GM21528 (cell line): ENCODE measurements at regions not wholly inside any gene's neighbourhood (a gene's known extent, or its start where the extent isn't known, plus 50 kb on each side); places are given as distances from the start of the nearest gene placed in this dataset.
"Not testable (repeated sequence)": the region's sequence is repeated elsewhere in the genome, so short reads cannot be mapped to it uniquely, and the experiment has no call there.

ENCODE experiments used
- ATAC-seq: cut with Tn5 transposase; IDR thresholded peaks from one replicate; pipeline ENCODE4 v1.9.1; 2021; ENCODE audit warnings: mild to moderate bottlenecking, moderate library complexity; ENCODE audit not compliant: unreplicated experiment, low FRiP score

- ATAC-seq = no peak
Measured at GRCh38 chr4:159778298-159778697, 675.4 kb downstream of the RAPGEF2 start.

- ATAC-seq = no peak
Measured at GRCh38 chr4:159779716-159780115, 676.8 kb downstream of the RAPGEF2 start.

GRCh38 chr4:159780196-159780922 lies 677.5 kb downstream of the RAPGEF2 start:
- no peak for ATAC-seq

- ATAC-seq = no peak
Measured at GRCh38 chr4:159787901-159788300, 685.0 kb downstream of the RAPGEF2 start.

GRCh38 chr4:159791334-159791733 lies 688.5 kb downstream of the RAPGEF2 start:
- no peak for ATAC-seq

- not testable (repeated sequence) for ATAC-seq
Measured at GRCh38 chr4:159804592-159804991, 701.7 kb downstream of the RAPGEF2 start.

GRCh38 chr4:159823743-159824142 lies 720.9 kb downstream of the RAPGEF2 start:
- no peak for ATAC-seq

GRCh38 chr4:159828687-159829086 lies 725.8 kb downstream of the RAPGEF2 start:
- no peak for ATAC-seq

- no peak for ATAC-seq
Measured at GRCh38 chr4:159829184-159829583, 726.3 kb downstream of the RAPGEF2 start.

- no peak for ATAC-seq
Measured at GRCh38 chr4:159837071-159837470, 734.2 kb downstream of the RAPGEF2 start.

GRCh38 chr4:159855731-159856130 lies 752.9 kb downstream of the RAPGEF2 start:
- no peak for ATAC-seq

GRCh38 chr4:159856451-159856850 lies 753.6 kb downstream of the RAPGEF2 start:
- no peak for ATAC-seq

GRCh38 chr4:159859656-159860148 lies 756.8 kb downstream of the RAPGEF2 start:
- no peak for ATAC-seq

- no peak for ATAC-seq
Measured at GRCh38 chr4:159860945-159861344, 758.1 kb downstream of the RAPGEF2 start.

GRCh38 chr4:159864337-159864736 lies 761.5 kb downstream of the RAPGEF2 start:
- ATAC-seq = no peak

- no peak for ATAC-seq
Measured at GRCh38 chr4:159867673-159868072, 764.8 kb downstream of the RAPGEF2 start.

GRCh38 chr4:159868936-159869335 lies 766.1 kb downstream of the RAPGEF2 start:
- not testable (repeated sequence) for ATAC-seq

- no peak for ATAC-seq
Measured at GRCh38 chr4:159871141-159871540, 768.3 kb downstream of the RAPGEF2 start.

GRCh38 chr4:159881158-159881557 lies 778.3 kb downstream of the RAPGEF2 start:
- ATAC-seq = no peak

- no peak for ATAC-seq
Measured at GRCh38 chr4:159884989-159885388, 782.1 kb downstream of the RAPGEF2 start.

GRCh38 chr4:159899596-159899995 lies 796.7 kb downstream of the RAPGEF2 start:
- no peak for ATAC-seq

GRCh38 chr4:159900562-159900961 lies 797.7 kb downstream of the RAPGEF2 start:
- ATAC-seq = no peak
